Peyer's patch (tissue), 4 donors: ENCODE measurements at regions not wholly inside any gene's neighbourhood (a gene's known extent, or its start where the extent isn't known, plus 50 kb on each side); places are given as distances from the start of the nearest gene placed in this dataset.

Experiments
- CTCF ChIP-seq, 6 experiments: fragments of 450-650 bp in 4 of 6; fragments of 200-600 bp in 2 of 6; sonication (generic) in 1 of 6; IDR thresholded peaks; one replicate each; pipeline ENCODE4 v1.5.1; 2017 to 2019; ENCODE audit warnings: antibody characterized with exemption in 6 of 6, mild to moderate bottlenecking in 3 of 6, moderate library complexity in 1 of 6
- POLR2A ChIP-seq, 2 donors: fragments of 450-650 bp; IDR thresholded peaks; one replicate each; pipeline ENCODE4 v1.5.1; 2017; ENCODE audit warnings: antibody characterized with exemption in 2 of 2, mild to moderate bottlenecking in 2 of 2, moderate library complexity in 2 of 2

DNA sequence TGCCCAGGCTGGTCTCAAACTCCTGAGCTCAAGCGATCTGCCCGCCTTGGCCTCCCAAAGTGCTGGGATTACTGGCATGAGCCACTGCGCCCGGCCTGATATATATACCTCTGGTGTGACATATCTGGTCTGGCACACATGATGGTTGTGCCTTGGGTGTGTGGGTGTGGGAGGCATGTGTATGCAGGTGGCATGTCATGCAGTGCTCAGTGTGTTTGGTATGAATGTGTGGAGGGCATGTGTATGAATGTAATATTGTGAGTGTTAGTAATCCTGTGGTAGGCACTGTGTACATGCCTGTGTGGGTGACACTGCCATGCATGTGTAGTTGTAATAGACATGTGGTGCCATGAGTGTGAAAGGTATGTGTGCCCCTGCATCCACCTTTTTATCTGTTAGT lies 179.3 kb upstream of the GOT2 start:
- TF ChIP-seq POLR2A (IDR thresholded peaks at IDR 0.05) (no peak), CTCF (IDR thresholded peaks at IDR 0.05) (no peak)
